ENCODE measurements at regions not wholly inside any gene's neighbourhood (a gene's known extent, or its start where the extent isn't known, plus 50 kb on each side); places are given as distances from the start of the nearest gene placed in this dataset.

- CTCF ChIA-PET: no interaction called here
- POLR2A ChIA-PET: interaction anchor here (0.6 kb wide), 1 partner anchor 1667 kb away, joined by 3 read pairs; no protein-coding TSS in a partner anchor
- H3K27ac Mint-ChIP-seq (ENCODE audit: low read depth, unreplicated experiment): no peak overlapping the region
- peaks cover 7% of the 10 kb centered on the region for H3K4me1 Mint-ChIP-seq (ENCODE audit: insufficient read depth, unreplicated experiment)
- BruUV-seq (replicated peaks): no TSS peak
- H3K36me3 Mint-ChIP-seq (ENCODE audit: insufficient read depth, unreplicated experiment): no peaks in the 10 kb centered on the region
- H3K4me3 Mint-ChIP-seq (ENCODE audit: unreplicated experiment): no peak overlapping the region
- intact Hi-C loops (cut with micrococcal nuclease): no loop called here
- no peak for TF ChIP-seq CTCF (IDR thresholded peaks at IDR 0.05; ENCODE audit: unreplicated experiment)
- peak; percentile 45 for DNase-seq (ENCODE audit: unreplicated experiment)
- no peaks in the 10 kb centered on the region for H3K9me3 Mint-ChIP-seq (ENCODE audit: unreplicated experiment)
- no peaks in the 10 kb centered on the region for H3K27me3 Mint-ChIP-seq (ENCODE audit: insufficient read depth, unreplicated experiment)
These were observed 150.0 kb upstream of the IGFBP3 start for GRCh38 chr7:46071076-46071475.

GRCh38 chr7:46068159-46068558 is 147.1 kb upstream of the IGFBP3 start:
- intact Hi-C loops (cut with micrococcal nuclease): no loop called here
- Mint-ChIP-seq H3K4me3 (ENCODE audit: unreplicated experiment) (no peak overlapping the region), H3K36me3 (ENCODE audit: insufficient read depth, unreplicated experiment) (no peaks in the 10 kb centered on the region), H3K4me1 (ENCODE audit: insufficient read depth, unreplicated experiment) (peaks cover 7% of the 10 kb centered on the region), H3K27ac (ENCODE audit: low read depth, unreplicated experiment) (no peak overlapping the region), H3K27me3 (ENCODE audit: insufficient read depth, unreplicated experiment) (no peaks in the 10 kb centered on the region), H3K9me3 (ENCODE audit: unreplicated experiment) (no peaks in the 10 kb centered on the region)
- POLR2A ChIA-PET: no interaction called here
- CTCF ChIA-PET: interaction anchor here (0.7 kb wide), 1 partner anchor 32 kb away, joined by 3 read pairs; no protein-coding TSS in a partner anchor
- BruUV-seq (replicated peaks): no TSS peak
- DNase-seq (ENCODE audit: unreplicated experiment): peak; percentile 30
- TF ChIP-seq CTCF (IDR thresholded peaks at IDR 0.05; ENCODE audit: unreplicated experiment): no peak

- H3K27ac Mint-ChIP-seq (ENCODE audit: low read depth, unreplicated experiment): no peak overlapping the region
- CTCF ChIA-PET: interaction anchor here (1.0 kb wide), 1 partner anchor 63 kb away, joined by 3 read pairs; no protein-coding TSS in a partner anchor
- no TSS peak for BruUV-seq (replicated peaks)
These were observed 138.4 kb upstream of the IGFBP3 start for GRCh38 chr7:46059308-46060020.

More at GRCh38 chr7:46059308-46060020, 138.4 kb upstream of the IGFBP3 start:
- DNase-seq (ENCODE audit: unreplicated experiment): no peak
- no peak overlapping the region for H3K4me3 Mint-ChIP-seq (ENCODE audit: unreplicated experiment)
- TF ChIP-seq CTCF (IDR thresholded peaks at IDR 0.05; ENCODE audit: unreplicated experiment): no peak
- no peaks in the 10 kb centered on the region for H3K9me3 Mint-ChIP-seq (ENCODE audit: unreplicated experiment)
- no peaks in the 10 kb centered on the region for H3K4me1 Mint-ChIP-seq (ENCODE audit: insufficient read depth, unreplicated experiment)
- intact Hi-C loops (cut with micrococcal nuclease): no loop called here
- POLR2A ChIA-PET: no interaction called here
- H3K36me3 Mint-ChIP-seq (ENCODE audit: insufficient read depth, unreplicated experiment): peaks cover 6% of the 10 kb centered on the region
- no peaks in the 10 kb centered on the region for H3K27me3 Mint-ChIP-seq (ENCODE audit: insufficient read depth, unreplicated experiment)
